Endothelial cell of umbilical vein (primary cell): ENCODE measurements at regions not wholly inside any gene's neighbourhood (a gene's known extent, or its start where the extent isn't known, plus 50 kb on each side); places are given as distances from the start of the nearest gene placed in this dataset.

ENCODE experiments used
- BruUV-seq: library from RNA; stranded (reverse); fragments of 400-500 nt; replicated peaks from 2 replicates; lab custom pipeline; 2021; lab: Mats Ljungman, UMichigan
- CTCF ChIA-PET: fragments of 300-600, 350-600 bp; sonication (Branson Sonifier 250); formaldehyde crosslinking; loops from one replicate; lab custom pipeline; 2021; ENCODE audit warnings: antibody characterized with exemption, inconsistent platforms; lab: Charles Lee
- POLR2A ChIA-PET: fragments of 300-600, 350-600 bp; sonication (Branson Sonifier 250); formaldehyde crosslinking; loops from one replicate; lab custom pipeline; 2021; ENCODE audit warnings: antibody characterized with exemption, inconsistent platforms; lab: Charles Lee
- DNase-seq: peaks from one replicate; pipeline ENCODE4 v3.0.0-alpha.2; 2011; ENCODE audit warnings: low read depth, low spot score
- FAIRE-seq: peaks from 2 replicates; lab custom pipeline; 2011; peaks lifted over from hg19 to GRCh38; lab: Jason Lieb, UNC
- H2AFZ ChIP-seq: 2 replicates; pipeline ENCODE4 v1.6.0; 2012; ENCODE audit warnings: low read depth, low read length, control low read depth, inconsistent platforms
- H3K27ac ChIP-seq: 2 replicates; pipeline ENCODE4 v1.5.1; 2011; ENCODE audit warnings: low read depth, mild to moderate bottlenecking, control low read depth, low read length, moderate library complexity; ENCODE audit not compliant: insufficient read depth
- H3K27me3 ChIP-seq, 2 experiments: 2 replicates each; pipeline versions ENCODE4 v1.6.0 to v1.6.1; 2011; ENCODE audit warnings: low read length in 2 of 2, mixed read lengths in 1 of 2; ENCODE audit not compliant: control insufficient read depth in 2 of 2, insufficient read depth in 2 of 2
- H3K36me3 ChIP-seq, 2 experiments: 2 replicates in 1 of 2; 3 replicates in 1 of 2; pipeline ENCODE4 v1.5.1; 2011; ENCODE audit warnings: low read length in 2 of 2, mild to moderate bottlenecking in 1 of 2, moderate library complexity in 1 of 2; ENCODE audit not compliant: control insufficient read depth in 2 of 2, insufficient read depth in 2 of 2; ENCODE audit errors: extremely low read depth in 1 of 2
- H3K4me1 ChIP-seq: 3 replicates; pipeline ENCODE4 v1.5.1; 2011; ENCODE audit warnings: mild to moderate bottlenecking, low read length; ENCODE audit not compliant: control insufficient read depth, insufficient read depth; ENCODE audit errors: extremely low read depth
- H3K4me2 ChIP-seq: 2 replicates; pipeline ENCODE4 v1.6.1; 2011; ENCODE audit warnings: low read length, control low read depth, mixed read lengths; ENCODE audit not compliant: insufficient read depth
- H3K4me3 ChIP-seq, 3 experiments: fragments of 200-600 bp in 1 of 3; sonication (generic), shearing (Covaris generic) in 1 of 3; replicated peaks in 1 of 3; 2 replicates each; pipeline ENCODE4 v1.5.1; 2011 to 2016; ENCODE audit warnings: control low read depth in 3 of 3, low read length in 3 of 3, mild to moderate bottlenecking in 2 of 3, inconsistent platforms in 1 of 3, low read depth in 1 of 3, moderate library complexity in 1 of 3; ENCODE audit not compliant: insufficient read depth in 1 of 3
- H3K79me2 ChIP-seq: 2 replicates; pipeline ENCODE4 v1.6.0; 2012; ENCODE audit warnings: low read length, inconsistent platforms; ENCODE audit not compliant: control insufficient read depth, insufficient read depth
- H3K9ac ChIP-seq: replicated peaks from 2 replicates; pipeline ENCODE3; 2011; ENCODE audit warnings: low read length, control low read depth; ENCODE audit not compliant: insufficient read depth; ENCODE audit errors: extremely low read depth
- H3K9me1 ChIP-seq: replicated peaks from 3 replicates; pipeline ENCODE4 v1.6.0; 2011; ENCODE audit warnings: mild to moderate bottlenecking, low read length; ENCODE audit not compliant: control insufficient read depth, insufficient read depth; ENCODE audit errors: extremely low read depth
- H3K9me3 ChIP-seq: replicated peaks from 2 replicates; pipeline ENCODE4 v1.5.1; 2012; ENCODE audit warnings: low read length, inconsistent platforms; ENCODE audit not compliant: control insufficient read depth, insufficient read depth
- H4K20me1 ChIP-seq: replicated peaks from 2 replicates; pipeline ENCODE3; 2011; ENCODE audit warnings: mild to moderate bottlenecking, low read length; ENCODE audit not compliant: control insufficient read depth, insufficient read depth; ENCODE audit errors: extremely low read depth
- CTCF ChIP-seq, 2 donors: IDR thresholded peaks; 1 replicate in 1 of 2; 2 replicates in 1 of 2; pipeline ENCODE4 v1.5.1; 2011; ENCODE audit warnings: low read length in 2 of 2, mild to moderate bottlenecking in 2 of 2, moderate library complexity in 2 of 2, control low read depth in 1 of 2, inconsistent platforms in 1 of 2, low read depth in 1 of 2; ENCODE audit not compliant: insufficient read depth in 1 of 2; ENCODE audit errors: extremely low read depth in 1 of 2
- EZH2 ChIP-seq: IDR thresholded peaks from 2 replicates; pipeline ENCODE4 v1.6.1; 2012; ENCODE audit warnings: borderline replicate concordance, low read depth, mild to moderate bottlenecking, moderate library complexity, low read length, inconsistent platforms; ENCODE audit not compliant: severe bottlenecking
- FOS ChIP-seq: IDR thresholded peaks from 2 replicates; pipeline ENCODE4 v1.6.1; 2011; ENCODE audit warnings: mild to moderate bottlenecking, low read length, moderate library complexity, borderline replicate concordance; ENCODE audit not compliant: insufficient read depth
- GATA2 ChIP-seq: IDR thresholded peaks from 2 replicates; pipeline ENCODE4 v1.7.0; 2011; ENCODE audit warnings: low read depth, mild to moderate bottlenecking, moderate library complexity, mixed read lengths, low read length; ENCODE audit not compliant: insufficient read length, insufficient read depth
- JUN ChIP-seq: IDR thresholded peaks from 2 replicates; pipeline ENCODE4 v1.6.1; 2011; ENCODE audit warnings: borderline replicate concordance, low read depth; ENCODE audit not compliant: insufficient read length, insufficient read depth
- MAX ChIP-seq: IDR thresholded peaks from 2 replicates; pipeline ENCODE4 v1.6.1; 2011; ENCODE audit not compliant: insufficient read depth, insufficient read length
- MYC ChIP-seq: IDR thresholded peaks from one replicate; pipeline ENCODE4 v1.6.1; 2011; ENCODE audit warnings: mild to moderate bottlenecking, low read depth, low read length
- POLR2A ChIP-seq: IDR thresholded peaks from 2 replicates; pipeline ENCODE4 v1.6.1; 2012; ENCODE audit warnings: low read depth, mild to moderate bottlenecking, control low read depth, low read length
- POLR2AphosphoS5 ChIP-seq: IDR thresholded peaks from 2 replicates; pipeline ENCODE4 v1.6.1; 2012; ENCODE audit warnings: low read depth, mild to moderate bottlenecking, control low read depth, low read length, moderate library complexity; ENCODE audit not compliant: insufficient read depth
- dilution Hi-C: fragments of 300-500 bp; cut with MboI; formaldehyde crosslinking; loops from one replicate; pipeline ENCODE4 v1.15.0; 2019; ENCODE audit warnings: low sequenced_read_pairs; ENCODE audit not compliant: extremely low pct_ligation_motif_present
- intact Hi-C: fragments of 100-400 bp; cut with micrococcal nuclease; formaldehyde crosslinking; loops from one replicate; pipeline ENCODE4 v1.10.0; 2022

DNA sequence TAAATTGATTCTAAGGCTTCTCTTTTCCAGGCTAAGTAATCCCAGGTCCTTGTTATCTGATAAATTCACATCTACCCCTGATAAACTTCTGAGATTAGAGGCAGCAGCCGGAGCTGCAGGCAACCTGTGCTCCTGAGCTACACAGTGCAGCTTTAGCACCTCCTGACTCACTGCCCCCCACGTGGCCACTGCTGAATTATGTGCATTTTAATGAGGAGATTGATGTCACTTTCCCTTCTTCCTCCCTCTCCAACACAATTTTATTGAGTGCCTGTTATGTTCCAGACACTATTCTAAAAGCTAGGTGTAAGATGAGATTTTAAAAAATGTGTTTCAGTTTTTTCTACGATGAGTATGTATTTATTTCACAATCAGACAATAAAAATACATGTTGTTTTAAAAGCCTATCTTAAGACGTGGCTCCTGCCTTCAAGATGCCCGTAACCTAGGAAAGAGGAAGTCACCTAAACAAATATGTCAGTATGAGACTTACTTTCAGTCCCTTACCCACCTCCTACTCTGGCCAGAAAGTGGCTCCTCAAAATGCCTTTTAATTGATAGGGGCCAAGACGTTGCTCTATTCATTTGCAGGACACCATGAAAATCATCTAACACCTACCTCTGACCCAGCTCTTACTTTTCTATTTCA lies 161.5 kb upstream of the PFN2 start:
- POLR2A ChIA-PET, result no interaction called here
- Histone ChIP-seq H3K36me3 (no peaks in the 10 kb centered on the region), H3K9me1 (no peaks in the 10 kb centered on the region), H3K79me2 (no peaks in the 10 kb centered on the region), H3K9ac (no peak overlapping the region), H4K20me1 (no peaks in the 10 kb centered on the region), H3K9me3 (no peaks in the 10 kb centered on the region), H3K4me3 (no peak overlapping the region), H3K27me3 (peaks cover 6 to 16% of the 10 kb centered on the region in 2 experiments), H3K4me2 (no peak overlapping the region), H3K4me1 (no peaks in the 10 kb centered on the region), H3K27ac (no peak overlapping the region), H2AFZ (no peak overlapping the region)
- DNase-seq (no peak), FAIRE-seq (no peak)
- CTCF ChIA-PET, result interaction anchor here (0.9 to 1.3 kb wide), 2 partner anchors 10 to 165 kb away, joined by 3 read pairs; no protein-coding TSS in a partner anchor
- intact Hi-C loops, result no loop called here
- TF ChIP-seq EZH2 (no peak), JUN (no peak), POLR2A (no peak), CTCF (IDR thresholded peaks at IDR 0.05; ENCODE audit: extremely low read depth in 1 of 2, insufficient read depth in 1 of 2, low read depth in 1 of 2, low read length in 2 of 2) (no peak), GATA2 (no peak), FOS (no peak), MYC (no peak), POLR2AphosphoS5 (no peak), MAX (no peak)
- no TSS peak for BruUV-seq
- dilution Hi-C loops, result no loop called here
